ENCODE measurements at regions not wholly inside any gene's neighbourhood (a gene's known extent, or its start where the extent isn't known, plus 50 kb on each side); places are given as distances from the start of the nearest gene placed in this dataset.

DNA sequence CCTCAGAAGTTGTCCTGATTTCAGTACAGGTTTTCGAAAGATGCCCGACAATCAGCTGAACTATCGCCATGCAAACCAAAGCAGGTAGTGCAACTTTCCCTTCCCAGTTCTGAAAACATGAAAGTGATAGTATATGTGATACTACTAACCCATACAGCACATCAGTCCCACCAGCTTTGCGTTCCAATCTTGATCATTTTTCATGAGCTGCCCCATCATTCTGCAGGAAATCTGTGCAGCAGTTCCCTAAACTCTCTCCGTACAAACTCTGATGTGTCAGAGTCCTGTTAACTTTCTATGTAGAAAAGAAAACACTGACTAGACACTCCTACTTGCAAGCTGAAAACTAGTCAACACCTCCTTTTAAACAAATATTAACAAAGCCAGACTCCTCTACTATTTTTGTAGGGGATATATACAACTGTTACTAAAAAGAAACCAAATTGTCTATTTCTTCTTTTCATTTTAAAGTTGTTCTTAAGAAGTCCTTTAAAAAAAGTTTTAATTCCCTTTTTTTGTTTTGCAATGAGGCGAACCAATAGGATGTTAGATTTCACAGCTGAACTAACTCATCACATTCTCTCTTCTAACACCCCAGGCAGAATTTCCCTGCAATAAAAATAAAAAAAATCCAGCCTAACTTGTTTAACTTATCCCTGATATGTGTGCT is 99.6 kb upstream of the DST start:
- no peak for TF ChIP-seq POLR2A (IDR thresholded peaks at IDR 0.05; ENCODE audit: low read length)
- no peak for TF ChIP-seq GATA1 (IDR thresholded peaks at IDR 0.05; ENCODE audit: low read depth, low read length)

Measured in erythroblast (primary cell).